BJ (cell line): ENCODE measurements at regions not wholly inside any gene's neighbourhood (a gene's known extent, or its start where the extent isn't known, plus 50 kb on each side); places are given as distances from the start of the nearest gene placed in this dataset.

Source experiments
- CTCF ChIA-PET: fragments of 350-600 bp; formaldehyde crosslinking; extraction: SDS; loops from one replicate; lab custom pipeline; 2021; ENCODE audit warnings: antibody characterized with exemption, inconsistent platforms; lab: Yijun Ruan, JAX
- POLR2A ChIA-PET: fragments of 300-600 bp; sonication (Branson Sonifier 250); formaldehyde crosslinking; extraction: SDS; loops from one replicate; lab custom pipeline; 2021; ENCODE audit warnings: antibody characterized with exemption; lab: Charles Lee
- DNase-seq: peaks from one replicate; pipeline ENCODE4 v3.0.0-alpha.2; 2011; ENCODE audit warnings: low read depth
- H3K27me3 ChIP-seq: 2 replicates; pipeline ENCODE4 v1.6.0; 2011; ENCODE audit warnings: low read length; ENCODE audit not compliant: control insufficient read depth, insufficient read depth
- H3K36me3 ChIP-seq: 2 replicates; pipeline ENCODE4 v1.5.1; 2011; ENCODE audit warnings: low read length; ENCODE audit not compliant: control insufficient read depth, insufficient read depth
- H3K4me3 ChIP-seq: 2 replicates; pipeline ENCODE4 v1.5.1; 2011; ENCODE audit warnings: low read depth, mild to moderate bottlenecking, control low read depth, low read length
- TF ChIP-seq, protein P1 (sequence below): IDR thresholded peaks from 2 replicates; pipeline ENCODE4 v1.5.1; 2011; ENCODE audit warnings: low read depth, mild to moderate bottlenecking, control low read depth, inconsistent platforms, low read length, moderate library complexity; ENCODE audit not compliant: insufficient read depth

DNA sequence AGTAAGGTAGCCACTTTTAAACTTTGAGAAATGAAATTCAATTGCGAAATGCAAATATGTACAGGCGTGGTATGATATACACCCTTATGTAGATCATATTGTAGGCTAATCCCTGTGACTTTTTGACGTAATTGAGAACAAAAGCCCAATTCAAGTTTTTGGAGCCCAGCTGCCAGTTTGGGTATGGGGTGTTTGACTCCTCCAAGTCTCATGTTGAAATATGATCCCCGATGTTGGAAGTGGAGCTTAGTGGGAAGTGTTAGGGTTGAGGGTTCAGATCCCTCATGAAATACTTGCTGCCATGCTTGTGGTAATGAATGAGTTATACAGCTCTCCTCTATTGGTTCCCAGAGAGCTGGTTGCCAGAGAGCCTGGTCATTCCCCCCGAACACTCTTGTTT is 1666.8 kb downstream of the SUCLG1 start:
- ChIA-PET POLR2A (no interaction called here), CTCF (no interaction called here)
- TF ChIP-seq, protein P1, sequence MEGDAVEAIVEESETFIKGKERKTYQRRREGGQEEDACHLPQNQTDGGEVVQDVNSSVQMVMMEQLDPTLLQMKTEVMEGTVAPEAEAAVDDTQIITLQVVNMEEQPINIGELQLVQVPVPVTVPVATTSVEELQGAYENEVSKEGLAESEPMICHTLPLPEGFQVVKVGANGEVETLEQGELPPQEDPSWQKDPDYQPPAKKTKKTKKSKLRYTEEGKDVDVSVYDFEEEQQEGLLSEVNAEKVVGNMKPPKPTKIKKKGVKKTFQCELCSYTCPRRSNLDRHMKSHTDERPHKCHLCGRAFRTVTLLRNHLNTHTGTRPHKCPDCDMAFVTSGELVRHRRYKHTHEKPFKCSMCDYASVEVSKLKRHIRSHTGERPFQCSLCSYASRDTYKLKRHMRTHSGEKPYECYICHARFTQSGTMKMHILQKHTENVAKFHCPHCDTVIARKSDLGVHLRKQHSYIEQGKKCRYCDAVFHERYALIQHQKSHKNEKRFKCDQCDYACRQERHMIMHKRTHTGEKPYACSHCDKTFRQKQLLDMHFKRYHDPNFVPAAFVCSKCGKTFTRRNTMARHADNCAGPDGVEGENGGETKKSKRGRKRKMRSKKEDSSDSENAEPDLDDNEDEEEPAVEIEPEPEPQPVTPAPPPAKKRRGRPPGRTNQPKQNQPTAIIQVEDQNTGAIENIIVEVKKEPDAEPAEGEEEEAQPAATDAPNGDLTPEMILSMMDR = no peak
- H3K36me3 ChIP-seq = no peaks in the 10 kb centered on the region
- DNase-seq = no peak
- no peak overlapping the region for H3K4me3 ChIP-seq
- H3K27me3 ChIP-seq = no peaks in the 10 kb centered on the region

- CTCF ChIA-PET = no interaction called here
- no peak for DNase-seq
- Histone ChIP-seq H3K4me3 (no peak overlapping the region), H3K36me3 (no peaks in the 10 kb centered on the region), H3K27me3 (no peaks in the 10 kb centered on the region)
- POLR2A ChIA-PET = no interaction called here
- TF ChIP-seq, protein P1 = no peak
These were observed 1668.7 kb downstream of the SUCLG1 start for GRCh38 chr2:82790206-82791021.

DNA sequence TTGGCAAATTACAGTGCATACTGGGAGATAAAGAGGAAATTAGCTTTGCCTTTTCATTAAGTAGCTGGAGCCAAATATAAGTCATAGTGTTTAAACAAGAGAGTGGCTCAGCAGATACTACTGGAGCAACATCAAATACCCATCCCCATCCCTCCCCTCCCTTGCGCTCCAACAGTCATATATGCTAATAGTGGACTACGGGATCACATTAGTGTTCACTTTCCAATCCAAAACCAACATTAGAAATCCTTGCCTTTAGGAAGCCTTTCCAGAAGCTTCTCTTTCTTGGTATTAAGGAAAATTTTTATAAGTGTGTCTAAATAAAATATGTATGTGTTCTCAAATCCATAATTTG is 1669.3 kb downstream of the SUCLG1 start:
- TF ChIP-seq, protein P1 = no peak
- Histone ChIP-seq H3K27me3 (no peaks in the 10 kb centered on the region), H3K4me3 (no peak overlapping the region), H3K36me3 (no peaks in the 10 kb centered on the region)
- POLR2A ChIA-PET = no interaction called here
- DNase-seq = no peak
- CTCF ChIA-PET = no interaction called here

- ChIA-PET POLR2A (no interaction called here), CTCF (no interaction called here)
- Histone ChIP-seq H3K36me3 (no peaks in the 10 kb centered on the region), H3K4me3 (no peak overlapping the region), H3K27me3 (no peaks in the 10 kb centered on the region)
- DNase-seq = no peak
- TF ChIP-seq, protein P1 = no peak
These were observed 1677.7 kb downstream of the SUCLG1 start for GRCh38 chr2:82781176-82781915.

GRCh38 chr2:82780050-82780449 is 1679.0 kb downstream of the SUCLG1 start:
- CTCF ChIA-PET = interaction anchor here (0.7 kb wide), 1 partner anchor 301 kb away, joined by 3 read pairs; no protein-coding TSS in a partner anchor
- POLR2A ChIA-PET = no interaction called here
- Histone ChIP-seq H3K27me3 (no peaks in the 10 kb centered on the region), H3K36me3 (no peaks in the 10 kb centered on the region), H3K4me3 (no peak overlapping the region)
- TF ChIP-seq, protein P1 = no peak
- DNase-seq = no peak
